ENCODE measurements at regions not wholly inside any gene's neighbourhood (a gene's known extent, or its start where the extent isn't known, plus 50 kb on each side); places are given as distances from the start of the nearest gene placed in this dataset.

DNA sequence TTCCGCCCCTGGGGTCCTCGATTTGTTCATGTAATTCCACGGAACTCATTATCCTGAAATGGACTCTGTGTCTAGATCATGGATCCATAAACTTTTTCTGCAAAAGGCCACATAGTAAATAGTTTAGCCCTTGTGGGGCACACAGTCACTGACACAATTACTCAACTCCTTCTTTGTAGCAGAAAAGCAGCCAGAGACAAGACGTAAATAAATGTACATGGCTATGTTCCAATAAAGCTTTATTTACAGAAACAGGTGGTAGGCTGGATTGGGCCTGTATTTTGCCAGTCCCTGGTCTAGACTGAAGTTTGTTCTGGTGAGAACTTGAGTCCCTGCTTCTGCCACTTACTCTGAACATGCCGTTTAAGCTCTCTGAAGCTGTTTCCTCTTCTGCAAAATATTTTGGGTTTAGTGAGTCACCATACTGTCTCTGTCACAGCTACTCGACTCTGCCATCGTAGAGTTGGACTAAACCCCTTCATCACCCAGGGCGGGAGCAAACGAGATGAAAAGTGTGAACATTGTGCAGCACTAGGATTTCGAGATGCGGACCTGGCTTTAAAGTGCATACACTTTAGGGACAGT is 61.9 kb upstream of the FOXF1 start:
- TF ChIP-seq, protein P1, sequence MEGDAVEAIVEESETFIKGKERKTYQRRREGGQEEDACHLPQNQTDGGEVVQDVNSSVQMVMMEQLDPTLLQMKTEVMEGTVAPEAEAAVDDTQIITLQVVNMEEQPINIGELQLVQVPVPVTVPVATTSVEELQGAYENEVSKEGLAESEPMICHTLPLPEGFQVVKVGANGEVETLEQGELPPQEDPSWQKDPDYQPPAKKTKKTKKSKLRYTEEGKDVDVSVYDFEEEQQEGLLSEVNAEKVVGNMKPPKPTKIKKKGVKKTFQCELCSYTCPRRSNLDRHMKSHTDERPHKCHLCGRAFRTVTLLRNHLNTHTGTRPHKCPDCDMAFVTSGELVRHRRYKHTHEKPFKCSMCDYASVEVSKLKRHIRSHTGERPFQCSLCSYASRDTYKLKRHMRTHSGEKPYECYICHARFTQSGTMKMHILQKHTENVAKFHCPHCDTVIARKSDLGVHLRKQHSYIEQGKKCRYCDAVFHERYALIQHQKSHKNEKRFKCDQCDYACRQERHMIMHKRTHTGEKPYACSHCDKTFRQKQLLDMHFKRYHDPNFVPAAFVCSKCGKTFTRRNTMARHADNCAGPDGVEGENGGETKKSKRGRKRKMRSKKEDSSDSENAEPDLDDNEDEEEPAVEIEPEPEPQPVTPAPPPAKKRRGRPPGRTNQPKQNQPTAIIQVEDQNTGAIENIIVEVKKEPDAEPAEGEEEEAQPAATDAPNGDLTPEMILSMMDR (IDR thresholded peaks at IDR 0.05; ENCODE audit: extremely low read depth, low read depth, low read length): no peak
- Histone ChIP-seq H3K27ac (ENCODE audit: low read depth, low read length) (no peak overlapping the region), H3K36me3 (ENCODE audit: insufficient read depth, low read length) (no peaks in the 10 kb centered on the region), H3K4me1 (ENCODE audit: insufficient read depth, low read length) (no peaks in the 10 kb centered on the region), H3K27me3 (ENCODE audit: insufficient read depth, low read length) (peaks cover 48% of the 10 kb centered on the region), H2AFZ (ENCODE audit: low read length) (no peak overlapping the region), H3K4me2 (ENCODE audit: insufficient read depth, low read length) (no peak overlapping the region), H3K79me2 (ENCODE audit: insufficient read depth, low read length) (no peaks in the 10 kb centered on the region), H3K9me3 (ENCODE audit: low read depth, low read length) (no peaks in the 10 kb centered on the region), H3K4me3 (ENCODE audit: insufficient read depth, low read length) (no peak overlapping the region), H4K20me1 (ENCODE audit: insufficient read depth, low read length) (no peaks in the 10 kb centered on the region)
- DNase-seq (ENCODE audit: insufficient read length, low spot score, missing footprints): no peak

DNA sequence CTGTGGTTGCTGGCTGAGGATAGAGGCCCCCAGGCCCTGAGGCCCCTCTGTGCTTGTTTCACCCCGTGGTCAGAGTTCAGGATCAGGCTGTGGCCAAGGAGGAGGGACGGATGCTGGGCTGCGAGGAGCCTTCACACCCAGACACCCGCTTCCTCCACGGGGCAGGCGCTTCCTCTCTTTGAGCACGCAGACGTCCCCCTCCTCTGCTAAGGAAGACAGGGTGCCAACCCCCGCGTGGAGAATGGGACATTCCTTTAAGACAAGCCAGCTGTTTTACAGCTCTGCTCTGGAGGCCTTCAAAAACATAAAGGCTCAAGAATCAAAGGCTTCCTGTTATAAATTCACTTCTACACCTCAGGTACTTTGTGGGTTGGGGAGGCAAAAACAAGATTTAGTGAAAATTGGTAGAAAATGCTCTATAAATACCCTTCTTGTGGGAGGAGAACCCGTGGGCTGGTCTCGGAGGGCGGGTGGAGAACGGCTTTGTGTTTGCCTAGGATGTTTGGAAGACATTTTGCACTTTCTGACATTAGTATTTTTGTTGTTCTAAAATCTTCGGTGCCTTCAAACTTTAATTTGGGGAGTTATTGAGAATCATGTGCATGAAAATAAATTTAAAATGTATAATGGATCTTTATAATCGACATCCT is 60.8 kb upstream of the FOXF1 start:
- no peaks in the 10 kb centered on the region for H3K9me3 ChIP-seq (ENCODE audit: low read depth, low read length)
- no peaks in the 10 kb centered on the region for H3K4me1 ChIP-seq (ENCODE audit: insufficient read depth, low read length)
- H3K4me3 ChIP-seq (ENCODE audit: insufficient read depth, low read length): no peak overlapping the region
- H3K36me3 ChIP-seq (ENCODE audit: insufficient read depth, low read length): no peaks in the 10 kb centered on the region
- H4K20me1 ChIP-seq (ENCODE audit: insufficient read depth, low read length): no peaks in the 10 kb centered on the region
- no peak for DNase-seq (ENCODE audit: insufficient read length, low spot score, missing footprints)
- H3K4me2 ChIP-seq (ENCODE audit: insufficient read depth, low read length): no peak overlapping the region
- no peak overlapping the region for H3K27ac ChIP-seq (ENCODE audit: low read depth, low read length)
- peaks cover 40% of the 10 kb centered on the region for H3K27me3 ChIP-seq (ENCODE audit: insufficient read depth, low read length)
- no peak overlapping the region for H2AFZ ChIP-seq (ENCODE audit: low read length)
- TF ChIP-seq, protein P1 (IDR thresholded peaks at IDR 0.05; ENCODE audit: extremely low read depth, low read depth, low read length): no peak
- no peaks in the 10 kb centered on the region for H3K79me2 ChIP-seq (ENCODE audit: insufficient read depth, low read length)

DNA sequence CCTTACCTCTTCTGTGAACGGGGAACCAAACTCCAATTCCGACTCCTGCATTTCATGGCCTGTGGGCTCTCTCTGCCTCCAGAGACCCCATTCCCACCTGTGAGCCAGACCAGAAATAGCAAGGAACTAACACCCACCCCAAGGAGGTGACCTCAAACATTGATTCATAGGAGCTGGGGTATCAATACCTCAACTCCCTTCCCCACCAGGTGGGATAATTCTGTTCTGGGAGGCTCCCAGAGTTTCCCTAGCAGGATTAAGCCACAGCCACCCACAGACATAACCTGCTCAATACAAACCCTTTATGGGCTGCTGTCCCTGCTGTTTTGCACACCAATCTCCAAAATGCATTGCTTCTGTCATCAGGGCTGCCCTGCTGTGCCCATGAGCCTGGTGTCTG is 59.6 kb upstream of the FOXF1 start:
- peaks cover 40% of the 10 kb centered on the region for H3K27me3 ChIP-seq (ENCODE audit: insufficient read depth, low read length)
- H2AFZ ChIP-seq (ENCODE audit: low read length): no peak overlapping the region
- no peaks in the 10 kb centered on the region for H3K36me3 ChIP-seq (ENCODE audit: insufficient read depth, low read length)
- no peak overlapping the region for H3K4me3 ChIP-seq (ENCODE audit: insufficient read depth, low read length)
- no peaks in the 10 kb centered on the region for H3K4me1 ChIP-seq (ENCODE audit: insufficient read depth, low read length)
- H3K9me3 ChIP-seq (ENCODE audit: low read depth, low read length): no peaks in the 10 kb centered on the region
- no peaks in the 10 kb centered on the region for H4K20me1 ChIP-seq (ENCODE audit: insufficient read depth, low read length)
- TF ChIP-seq, protein P1 (IDR thresholded peaks at IDR 0.05; ENCODE audit: extremely low read depth, low read depth, low read length): no peak
- DNase-seq (ENCODE audit: insufficient read length, low spot score, missing footprints): no peak
- no peak overlapping the region for H3K27ac ChIP-seq (ENCODE audit: low read depth, low read length)
- no peaks in the 10 kb centered on the region for H3K79me2 ChIP-seq (ENCODE audit: insufficient read depth, low read length)
- no peak overlapping the region for H3K4me2 ChIP-seq (ENCODE audit: insufficient read depth, low read length)

DNA sequence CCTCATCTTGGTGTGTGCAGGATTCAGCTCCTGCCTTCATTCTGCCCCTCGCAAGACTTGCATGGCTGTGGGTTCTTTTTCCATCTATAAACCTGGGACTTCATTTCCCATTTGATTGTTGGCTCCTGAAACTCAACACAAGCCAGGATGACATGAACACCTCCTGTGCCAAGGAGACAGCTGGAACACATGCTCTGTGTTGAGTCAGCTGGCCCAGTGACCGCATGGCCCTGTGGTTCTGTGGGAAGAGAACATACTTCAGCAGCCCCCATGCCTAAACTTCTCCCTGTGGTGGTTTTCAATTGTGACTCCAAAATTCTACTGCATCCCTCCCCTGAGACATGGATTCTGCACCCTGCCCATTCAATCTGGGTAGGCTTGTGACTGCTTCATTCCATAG is 57.9 kb upstream of the FOXF1 start:
- no peak overlapping the region for H3K27ac ChIP-seq (ENCODE audit: low read depth, low read length)
- TF ChIP-seq, protein P1 (IDR thresholded peaks at IDR 0.05; ENCODE audit: extremely low read depth, low read depth, low read length): no peak
- H3K4me1 ChIP-seq (ENCODE audit: insufficient read depth, low read length): no peaks in the 10 kb centered on the region
- no peaks in the 10 kb centered on the region for H3K9me3 ChIP-seq (ENCODE audit: low read depth, low read length)
- no peaks in the 10 kb centered on the region for H3K79me2 ChIP-seq (ENCODE audit: insufficient read depth, low read length)
- DNase-seq (ENCODE audit: insufficient read length, low spot score, missing footprints): no peak
- H2AFZ ChIP-seq (ENCODE audit: low read length): no peak overlapping the region
- H4K20me1 ChIP-seq (ENCODE audit: insufficient read depth, low read length): no peaks in the 10 kb centered on the region
- H3K4me2 ChIP-seq (ENCODE audit: insufficient read depth, low read length): no peak overlapping the region
- no peaks in the 10 kb centered on the region for H3K36me3 ChIP-seq (ENCODE audit: insufficient read depth, low read length)
- H3K4me3 ChIP-seq (ENCODE audit: insufficient read depth, low read length): no peak overlapping the region
- peaks cover 52% of the 10 kb centered on the region for H3K27me3 ChIP-seq (ENCODE audit: insufficient read depth, low read length)
